Hindlimb muscle (tissue), 1 donor: ENCODE measurements at regions not wholly inside any gene's neighbourhood (a gene's known extent, or its start where the extent isn't known, plus 50 kb on each side); places are given as distances from the start of the nearest gene placed in this dataset.

ENCODE experiments used
- DNase-seq: peaks from one replicate; pipeline ENCODE4 v3.0.0-alpha.2; 2013

GRCh38 chr9:110099236-110100095, 108.5 kb downstream of the C9orf152 start:
- DNase-seq = peak; percentile 78

GRCh38 chr9:110101531-110102161, 106.3 kb downstream of the C9orf152 start:
- DNase-seq = peak; percentile 82

- DNase-seq = no peak
Observed at GRCh38 chr9:110103257-110103656, 104.7 kb downstream of the C9orf152 start.

GRCh38 chr9:110104261-110104809, 103.6 kb downstream of the C9orf152 start:
- DNase-seq = no peak

- no peak for DNase-seq
Observed at GRCh38 chr9:110105107-110105506, 102.9 kb downstream of the C9orf152 start.

DNA sequence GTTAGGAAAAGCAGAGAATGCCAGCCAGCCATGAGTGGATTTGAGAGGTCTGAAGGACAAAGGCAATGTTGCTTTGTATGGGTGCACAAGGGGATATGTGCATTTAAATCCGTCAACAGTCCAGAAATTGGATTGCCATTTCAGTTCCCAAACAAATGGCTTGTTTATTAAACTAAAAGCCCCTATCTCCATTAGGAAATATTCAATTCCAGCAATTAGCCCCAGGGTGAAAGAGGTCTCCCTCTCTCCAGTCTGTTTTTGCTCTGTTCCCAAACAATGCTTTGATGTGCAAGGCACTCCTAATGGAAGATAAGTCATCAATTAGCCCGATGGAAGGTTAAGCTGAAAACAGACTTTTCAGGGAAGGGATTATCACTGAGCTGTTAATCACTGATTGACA, 101.3 kb downstream of the C9orf152 start:
- no peak for DNase-seq

- DNase-seq = no peak
Observed at GRCh38 chr9:110109333-110110092, 98.4 kb downstream of the C9orf152 start.

DNA sequence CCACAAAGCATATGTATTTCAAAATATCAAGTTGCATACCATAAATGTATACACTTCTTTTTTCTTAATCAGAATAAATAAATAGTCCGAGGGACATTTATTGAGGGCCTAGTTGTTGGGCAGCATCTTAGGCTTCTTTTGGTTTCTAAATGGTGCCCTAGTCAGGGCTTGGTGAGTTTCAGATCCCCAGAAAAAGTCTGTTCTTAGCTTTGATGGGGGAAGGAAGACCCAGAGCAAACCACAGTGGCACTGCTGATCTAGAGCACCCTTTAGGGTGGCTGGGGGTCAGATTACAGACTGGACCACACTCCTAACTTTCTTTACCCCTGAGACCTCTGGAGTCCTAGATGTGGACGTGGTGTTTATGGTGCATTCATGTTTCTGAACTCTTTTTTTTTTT, 97.8 kb downstream of the C9orf152 start:
- no peak for DNase-seq

GRCh38 chr9:110111868-110112267, 96.1 kb downstream of the C9orf152 start:
- no peak for DNase-seq

DNA sequence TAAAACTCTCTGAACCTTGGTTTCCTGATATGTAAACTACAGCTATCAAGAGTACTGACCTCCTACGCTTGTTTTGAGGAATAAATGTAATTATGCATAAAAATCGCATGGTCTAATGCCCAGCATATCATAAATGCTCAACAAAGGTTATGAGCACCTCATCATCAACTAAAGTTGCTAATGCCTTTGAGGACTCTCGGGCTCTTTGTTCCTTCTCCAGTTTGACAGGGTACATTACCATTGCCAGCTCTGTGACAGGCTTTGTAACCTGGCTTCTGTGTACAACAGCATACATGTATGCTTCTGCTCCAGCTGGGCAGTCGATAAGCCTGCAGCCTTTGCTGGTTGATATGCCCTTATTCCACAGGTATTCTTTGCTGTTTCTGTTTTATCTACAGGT, 95.2 kb downstream of the C9orf152 start:
- no peak for DNase-seq

- no peak for DNase-seq
Observed at GRCh38 chr9:110114086-110114858, 93.7 kb downstream of the C9orf152 start.

DNA sequence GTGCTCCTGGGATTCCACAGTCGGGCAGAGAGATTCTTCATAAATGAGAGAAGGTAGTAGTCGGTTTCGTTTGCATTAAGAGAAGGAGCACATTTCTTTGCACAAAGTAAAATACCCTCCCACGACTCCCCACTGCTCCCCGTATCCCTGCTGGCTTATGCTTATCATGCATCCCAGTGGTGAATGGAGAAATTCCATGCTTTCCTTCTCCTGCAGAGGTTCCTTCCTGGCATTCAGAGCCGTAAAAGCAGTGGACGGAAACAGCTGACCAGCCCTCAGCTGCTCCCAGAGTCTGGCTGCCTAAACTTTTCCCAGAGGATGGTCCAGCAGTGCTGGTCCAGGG, 93.1 kb downstream of the C9orf152 start:
- DNase-seq = peak; percentile 73

- no peak for DNase-seq
Observed at GRCh38 chr9:110115341-110115820, 92.6 kb downstream of the C9orf152 start.

GRCh38 chr9:110115826-110116542, 92.0 kb downstream of the C9orf152 start:
- no peak for DNase-seq

GRCh38 chr9:110116543-110116885, 91.4 kb downstream of the C9orf152 start:
- DNase-seq = peak; percentile 84

DNA sequence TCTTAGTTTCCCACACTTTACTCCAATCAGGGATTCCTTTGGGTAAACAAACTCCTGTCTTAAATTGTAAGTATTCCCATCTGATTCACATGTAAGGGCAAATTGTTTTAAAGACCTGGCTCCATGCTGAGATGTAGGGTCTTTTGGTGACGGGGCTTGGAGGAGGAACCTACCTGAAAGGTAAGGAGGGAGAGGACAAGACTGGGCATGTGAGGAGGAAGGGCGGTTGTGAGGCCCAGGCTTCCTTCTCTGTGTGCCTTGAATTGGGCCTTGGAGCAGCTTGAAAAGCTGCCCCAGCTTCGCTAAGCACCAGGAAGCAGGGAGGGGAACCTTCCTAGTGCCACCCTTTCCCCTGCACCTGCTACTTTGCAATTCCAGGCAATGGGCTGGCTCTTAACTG, 86.8 kb downstream of the C9orf152 start:
- no peak for DNase-seq

DNA sequence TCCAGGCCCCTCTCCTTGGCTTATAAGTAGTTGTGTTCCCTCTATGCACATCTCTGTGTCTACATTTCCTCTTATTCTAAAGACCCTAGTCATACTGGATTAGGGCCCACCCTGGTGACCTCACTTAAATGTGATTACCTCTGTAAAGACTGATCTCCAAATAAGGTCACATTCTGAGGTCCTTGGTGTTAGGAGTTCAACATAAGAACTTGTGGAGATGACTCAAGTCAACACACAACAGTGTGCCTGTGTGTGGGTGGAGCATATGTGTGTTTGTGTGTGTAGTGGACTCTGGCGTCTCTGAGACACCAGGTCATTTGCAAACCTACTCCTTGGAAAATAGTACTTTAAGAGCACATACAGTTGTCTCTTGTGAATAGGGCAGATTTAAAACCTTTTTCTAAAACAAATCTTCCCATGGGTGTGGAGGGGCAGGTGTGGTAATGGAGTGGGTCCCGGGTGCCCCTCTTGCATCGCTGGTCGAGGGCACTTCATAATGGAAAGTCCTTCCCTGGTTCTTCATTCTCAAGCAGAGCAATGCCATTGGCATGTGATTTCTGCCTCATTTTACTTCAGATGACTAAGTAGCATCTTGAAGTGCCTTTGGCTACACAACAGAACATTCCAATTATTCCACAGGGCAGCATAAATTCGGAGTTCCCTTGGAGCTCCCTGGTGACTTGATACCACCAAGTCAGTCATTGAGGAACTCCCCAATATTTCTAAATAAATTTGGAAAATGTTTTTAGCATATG, 84.4 kb downstream of the C9orf152 start:
- no peak for DNase-seq

DNA sequence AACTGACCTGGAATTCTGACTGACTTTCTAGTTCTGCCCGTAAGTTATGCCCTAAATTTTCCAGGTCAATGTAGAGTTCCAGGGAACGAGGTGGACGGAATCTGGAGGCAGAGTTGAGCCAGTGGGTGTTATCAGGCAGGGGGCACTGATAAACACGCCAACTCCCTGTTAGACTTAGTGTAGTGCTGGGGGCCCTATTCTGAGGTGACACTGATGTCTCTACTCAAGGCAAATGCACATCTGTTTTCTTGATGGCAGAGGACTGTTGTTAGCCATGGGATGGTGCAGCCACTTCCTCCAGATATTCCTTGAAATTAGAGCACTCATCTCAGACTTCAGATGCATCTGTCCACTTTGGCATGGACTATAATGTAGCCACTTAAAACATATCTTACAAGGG, 83.5 kb downstream of the C9orf152 start:
- DNase-seq = no peak

DNA sequence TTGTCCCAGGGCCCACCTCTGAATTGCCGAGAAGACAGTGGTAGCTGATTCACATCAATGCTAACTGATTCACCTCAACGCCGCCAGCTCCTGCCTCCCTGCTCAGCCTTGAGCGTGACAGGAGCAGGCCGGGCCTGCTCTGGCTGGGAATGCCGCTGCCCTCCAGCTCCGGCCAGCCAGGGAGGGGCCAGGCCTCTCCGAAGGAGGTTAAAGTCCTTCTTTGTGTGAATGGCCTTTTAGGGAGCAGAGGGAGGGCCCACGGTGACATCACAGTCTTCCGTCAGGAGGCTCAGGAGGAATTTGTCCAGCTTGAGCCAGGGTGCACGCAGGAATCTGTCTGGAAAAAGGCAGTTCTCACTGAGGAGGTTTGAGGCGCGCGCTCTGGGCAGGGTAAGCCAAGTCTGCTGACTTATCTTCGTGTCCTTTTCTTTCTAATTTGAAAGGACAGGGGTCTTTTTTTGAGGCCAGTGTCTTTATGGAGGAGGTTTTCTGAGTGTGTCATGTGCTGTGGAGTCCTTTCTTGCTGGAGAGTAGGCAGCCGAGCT, 82.7 kb downstream of the C9orf152 start:
- DNase-seq = peak; percentile 89

DNA sequence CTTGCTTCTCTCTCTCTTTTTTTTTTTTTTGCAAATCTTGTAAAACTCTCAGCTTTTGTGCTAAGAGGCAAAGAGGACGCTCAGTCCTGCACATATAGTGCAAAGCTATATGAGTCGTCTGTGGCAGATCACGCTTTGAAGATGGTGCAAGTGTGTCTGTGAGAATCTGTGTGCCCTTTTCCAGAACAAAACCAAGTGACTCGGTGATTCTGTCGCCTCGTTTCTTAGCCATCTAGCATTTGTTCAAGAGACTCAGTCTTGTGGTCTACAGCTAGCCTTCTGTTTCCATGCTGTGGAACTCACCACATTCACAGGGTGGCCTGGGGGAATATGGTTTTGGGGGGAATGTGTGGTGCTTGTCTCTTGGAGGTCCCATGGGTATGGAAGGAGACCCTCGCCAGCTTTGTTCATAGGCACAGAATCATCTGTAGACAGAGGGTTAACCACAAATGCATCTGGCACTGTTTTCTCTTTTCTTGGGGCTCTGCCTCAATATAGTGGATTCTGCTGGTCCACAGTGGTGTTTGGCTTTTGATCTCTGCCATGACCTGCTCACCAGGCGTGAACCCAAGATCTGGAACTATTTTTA, 82.1 kb downstream of the C9orf152 start:
- no peak for DNase-seq
